ENCODE measurements at regions not wholly inside any gene's neighbourhood (a gene's known extent, or its start where the extent isn't known, plus 50 kb on each side); places are given as distances from the start of the nearest gene placed in this dataset.

GRCh38 chr13:79228972-79229371, 177.1 kb downstream of the RBM26 start:
- TF ChIP-seq CTCF (IDR thresholded peaks at IDR 0.05; ENCODE audit: poor library complexity, severe bottlenecking) (no peak), REST (IDR thresholded peaks at IDR 0.05; ENCODE audit: borderline replicate concordance) (no peak)
